ENCODE measurements at regions not wholly inside any gene's neighbourhood (a gene's known extent, or its start where the extent isn't known, plus 50 kb on each side); places are given as distances from the start of the nearest gene placed in this dataset.
A peak's percentile ranks its signal among the peaks of the same experiment; 100 is the strongest.

GRCh38 chr2:129233166-129233565, 746.3 kb upstream of the RAB6C start (continued):
- TF ChIP-seq IRF1 (CRISPR knock-in tag; IDR thresholded peaks at IDR 0.05; ENCODE audit: borderline replicate concordance) (no peak), MNT (conservative IDR thresholded peaks at IDR 0.05) (no peak), BHLHE40 (IDR thresholded peaks at IDR 0.05; ENCODE audit: low read length) (no peak), MED1 (CRISPR knock-in tag; IDR thresholded peaks at IDR 0.05; ENCODE audit: borderline replicate concordance) (no peak)

GRCh38 chr2:129233751-129234406, 745.6 kb upstream of the RAB6C start:
- Histone ChIP-seq H3K36me3 (ENCODE audit: control insufficient read depth, insufficient read depth, low read length) (no peaks in the 10 kb centered on the region), H3K9me1 (ENCODE audit: control insufficient read depth, insufficient read depth, low read length) (no peaks in the 10 kb centered on the region), H3K4me3 (no peak overlapping the region), H3K4me1 (replicated peaks in 1 of 2; ENCODE audit: control insufficient read depth in 2 of 2, insufficient read depth in 2 of 2, low read length in 2 of 2) (no peaks in the 10 kb centered on the region), H4K20me1 (replicated peaks; ENCODE audit: control insufficient read depth, insufficient read depth, low read length) (no peaks in the 10 kb centered on the region), H3K27me3 (ENCODE audit: control insufficient read depth in 2 of 2, insufficient read depth in 2 of 2, low read length in 2 of 2) (no peaks in the 10 kb centered on the region), H3K9me3 (replicated peaks; ENCODE audit: control insufficient read depth, insufficient read depth, low read depth, low read length) (no peaks in the 10 kb centered on the region), H3K79me2 (ENCODE audit: control insufficient read depth, insufficient read depth, low read length) (no peaks in the 10 kb centered on the region), H3K4me2 (ENCODE audit: insufficient read depth, low read length) (no peak overlapping the region), H3K27ac (ENCODE audit: extremely low read depth, low read depth, low read length) (no peak overlapping the region), H2AFZ (ENCODE audit: low read depth, low read length) (no peak overlapping the region), H3K9ac (ENCODE audit: insufficient read depth in 1 of 2, low read depth in 2 of 2, low read length in 2 of 2) (no peak overlapping the region)
- in situ Hi-C loops (cut with MboI): no loop called here
- intact Hi-C loops (cut with micrococcal nuclease): no loop called here
- ATAC-seq: no peak
- 0% methylated on average over 6 of the region's 6 CpGs for WGBS (ENCODE audit: insufficient coverage, low coverage, missing lambda C conversion rate)
- no peak for FAIRE-seq
- TF ChIP-seq RAD21 (CRISPR knock-in tag; conservative IDR thresholded peaks at IDR 0.05 in 1 of 2, IDR thresholded peaks at IDR 0.05 in 1 of 2): 0 out of 4 replicates have a peak, but pooled peaks of 1 of the 2 experiments have one; percentile 3
- no peak for TF ChIP-seq LEF1 (IDR thresholded peaks at IDR 0.05)
- BruUV-seq (replicated peaks): no TSS peak
- CTCF ChIA-PET (ENCODE audit: low intra/inter-chr PET ratio): no interaction called here
- POLR2A ChIA-PET: interaction anchor here (0.6 kb wide), 1 partner anchor 126 kb away, joined by 3 read pairs; no protein-coding TSS in a partner anchor
- no peak for DNase-seq (ENCODE audit: extremely low read depth in 1 of 4, low spot score in 3 of 4)
